GM12878 (cell line): ENCODE measurements at regions not wholly inside any gene's neighbourhood (a gene's known extent, or its start where the extent isn't known, plus 50 kb on each side); places are given as distances from the start of the nearest gene placed in this dataset.

Experiments
- ATAC-seq: fragments of 200-7000 bp; cut with Tn5 transposase; 3 replicates; pipeline ENCODE4 v1.9.1; 2020; ENCODE audit warnings: mild to moderate bottlenecking, moderate library complexity
- BruUV-seq: library from RNA; stranded (reverse); fragments of 400-500 nt; replicated peaks from 2 replicates; lab custom pipeline; 2021; lab: Mats Ljungman, UMichigan
- CTCF ChIA-PET: fragments of 300-600 bp; sonication (Branson Sonifier 250); formaldehyde crosslinking; extraction: SDS; loops from one replicate; lab custom pipeline; 2021; ENCODE audit warnings: inconsistent platforms; lab: Yijun Ruan, JAX
- POLR2A ChIA-PET: fragments of 350-600 bp; formaldehyde crosslinking; extraction: SDS; loops from one replicate; lab custom pipeline; 2021; ENCODE audit warnings: inconsistent platforms; lab: Charles Lee
- RAD21 ChIA-PET: fragments of 300-600 bp; sonication (Branson Sonifier 250); formaldehyde crosslinking; loops from one replicate; lab custom pipeline; 2023; ENCODE audit warnings: antibody characterized with exemption; ENCODE audit not compliant: unreplicated experiment; lab: Charles Lee
- SMC1A ChIA-PET: fragments of 300-600 bp; sonication (Branson Sonifier 250); formaldehyde crosslinking; loops from one replicate; lab custom pipeline; 2023; ENCODE audit not compliant: unreplicated experiment, uncharacterized antibody; lab: Charles Lee
- DNase-seq: peaks from one replicate; pipeline ENCODE4 v3.0.0-alpha.2; 2011; ENCODE audit warnings: low read depth, low spot score
- FAIRE-seq: peaks from 3 replicates; lab custom pipeline; 2011; peaks lifted over from hg19 to GRCh38; lab: Jason Lieb, UNC
- H2AFZ ChIP-seq: 2 replicates; pipeline ENCODE4 v1.6.0; 2011; ENCODE audit warnings: low read depth, low read length, control low read depth; ENCODE audit not compliant: control insufficient read depth
- H3K27ac ChIP-seq: 2 replicates; pipeline ENCODE4 v1.5.1; 2011; ENCODE audit warnings: control low read depth; ENCODE audit not compliant: control insufficient read depth, insufficient read depth
- H3K27me3 ChIP-seq, 2 experiments: replicated peaks in 1 of 2; 2 replicates each; pipeline versions ENCODE4 v1.6.0 to v1.6.1; 2011; ENCODE audit warnings: low read length in 1 of 2; ENCODE audit not compliant: control insufficient read depth in 2 of 2, insufficient read depth in 2 of 2
- H3K36me3 ChIP-seq, 2 experiments: 2 replicates each; pipeline ENCODE4 v1.5.1; 2011; ENCODE audit warnings: low read length in 1 of 2; ENCODE audit not compliant: control insufficient read depth in 2 of 2, insufficient read depth in 2 of 2
- H3K4me1 ChIP-seq: 2 replicates; pipeline ENCODE4 v1.6.1; 2011; ENCODE audit warnings: mild to moderate bottlenecking, low read length, moderate library complexity, mixed read lengths; ENCODE audit not compliant: control insufficient read depth, insufficient read depth
- H3K4me2 ChIP-seq: 2 replicates; pipeline ENCODE4 v1.6.0; 2011; ENCODE audit warnings: control low read depth; ENCODE audit not compliant: control insufficient read depth, insufficient read depth
- H3K4me3 ChIP-seq: fragments of 200-600 bp; sonication (generic); 2 replicates; pipeline ENCODE4 v1.5.1; 2016
- H3K79me2 ChIP-seq: 2 replicates; pipeline ENCODE4 v1.6.0; 2011; ENCODE audit warnings: low read length; ENCODE audit not compliant: control insufficient read depth, insufficient read depth
- H3K9ac ChIP-seq: 2 replicates; pipeline ENCODE4 v1.8.0; 2011; ENCODE audit warnings: low read length, control low read depth, mixed read lengths; ENCODE audit not compliant: control insufficient read depth, insufficient read depth
- H3K9me3 ChIP-seq: replicated peaks from 3 replicates; pipeline ENCODE4 v1.5.1; 2011; ENCODE audit warnings: mild to moderate bottlenecking, low read length; ENCODE audit not compliant: control insufficient read depth, insufficient read depth
- H4K20me1 ChIP-seq: 2 replicates; pipeline ENCODE4 v1.6.0; 2011; ENCODE audit not compliant: control insufficient read depth, insufficient read depth
- CHD2 ChIP-seq: IDR thresholded peaks from 2 replicates; pipeline ENCODE4 v1.6.1; 2011; ENCODE audit warnings: low read depth, low read length, improper control_type of control experiment, borderline replicate concordance
- IKZF2 ChIP-seq, 2 experiments: fragments of 450-650 bp; IDR thresholded peaks; 2 replicates each; pipeline ENCODE4 v1.6.1; 2017; ENCODE audit warnings: mild to moderate bottlenecking in 2 of 2, moderate library complexity in 2 of 2
- RAD51 ChIP-seq: fragments of 450-650 bp; IDR thresholded peaks from 2 replicates; pipeline ENCODE4 v1.6.1; 2016; ENCODE audit warnings: moderate library complexity, mild to moderate bottlenecking, inconsistent platforms
- RBBP5 ChIP-seq: fragments of 200-600 bp; sonication (generic); conservative IDR thresholded peaks from 2 replicates; pipeline ENCODE4 v1.6.1; 2016
- SREBF2 ChIP-seq: IDR thresholded peaks from 2 replicates; pipeline ENCODE4 v1.6.1; 2012; ENCODE audit warnings: mild to moderate bottlenecking, low read length
- ZNF274 ChIP-seq: IDR thresholded peaks from one replicate; pipeline ENCODE4 v1.8.0; 2011; ENCODE audit not compliant: insufficient read length, insufficient read depth
- WGBS: methylation state at CpG from one replicate; pipeline ENCODE4 v1.1.6; 2016; ENCODE audit warnings: low lambda C conversion rate; ENCODE audit not compliant: insufficient replicate concordance, insufficient coverage; ENCODE audit errors: missing lambda C conversion rate; 5-methylcytosine and 5-hydroxymethylcytosine counted together
- in situ Hi-C: fragments of 300-500 bp; cut with MboI; formaldehyde crosslinking; loops from 9 replicates; pipeline ENCODE4 v1.14.3; 2018; ENCODE audit warnings: mixed read lengths
- intact Hi-C: fragments of 100-400 bp; cut with micrococcal nuclease; formaldehyde crosslinking; loops from one replicate; pipeline ENCODE4 v1.14.2; 2022; ENCODE audit not compliant: unreplicated experiment

GRCh38 chr14:34129927-34130552 lies 179.2 kb upstream of the EGLN3 start:
- TF ChIP-seq RAD51 (peak; percentile 28; the same call in 1 of the 2 replicates), SREBF2 (no peak)
- ChIA-PET POLR2A (interaction anchor here (0.5 kb wide), 1 partner anchor 260 kb away, joined by 5 read pairs; no protein-coding TSS in a partner anchor), RAD21 (no interaction called here), SMC1A (interaction anchor here (1.8 kb wide), 1 partner anchor 16 kb away, joined by 3 read pairs; no protein-coding TSS in a partner anchor), CTCF (no interaction called here)
- in situ Hi-C loops: no loop called here
- DNase-seq (no peak), ATAC-seq (no peak), FAIRE-seq (no peak)
- no peak overlapping the region for H3K4me3 ChIP-seq
- H3K27ac ChIP-seq: no peak overlapping the region
- H4K20me1 ChIP-seq: no peaks in the 10 kb centered on the region
- H3K4me2 ChIP-seq: no peak overlapping the region
- no TSS peak for BruUV-seq
- H3K4me1 ChIP-seq: no peaks in the 10 kb centered on the region
- WGBS: 27% methylated on average over 7 of the region's 7 CpGs
- no peaks in the 10 kb centered on the region for H3K36me3 ChIP-seq
- no peak overlapping the region for H3K9ac ChIP-seq
- no peaks in the 10 kb centered on the region for H3K9me3 ChIP-seq
- no peaks in the 10 kb centered on the region for H3K27me3 ChIP-seq
- H2AFZ ChIP-seq: no peak overlapping the region
- H3K79me2 ChIP-seq: no peaks in the 10 kb centered on the region
- intact Hi-C loops: no loop called here

GRCh38 chr14:34128665-34129064 lies 177.8 kb upstream of the EGLN3 start:
- Histone ChIP-seq H3K4me2 (no peak overlapping the region), H4K20me1 (no peaks in the 10 kb centered on the region), H3K4me1 (no peaks in the 10 kb centered on the region), H3K79me2 (no peaks in the 10 kb centered on the region), H3K27ac (no peak overlapping the region), H3K36me3 (no peaks in the 10 kb centered on the region), H3K27me3 (no peaks in the 10 kb centered on the region; a peak in 1 of 4 replicates), H2AFZ (no peak overlapping the region), H3K9ac (no peak overlapping the region), H3K4me3 (no peak overlapping the region), H3K9me3 (no peaks in the 10 kb centered on the region)
- ChIA-PET CTCF (interaction anchor here (0.8 to 3.0 kb wide), 2 partner anchors 8 to 31 kb away, joined by 3 to 13 read pairs; no protein-coding TSS in a partner anchor), SMC1A (interaction anchor here (0.7 to 2.4 kb wide), 3 partner anchors 52 to 280 kb away, joined by 3 to 7 read pairs (median 3); no protein-coding TSS in a partner anchor), POLR2A (no interaction called here), RAD21 (interaction anchor here (0.6 to 1.4 kb wide), 5 partner anchors 10 to 281 kb away, joined by 3 to 5 read pairs (median 3); no protein-coding TSS in a partner anchor)
- intact Hi-C loops (no loop called here), in situ Hi-C loops (no loop called here)
- BruUV-seq: no TSS peak
- FAIRE-seq (no peak), DNase-seq (no peak), ATAC-seq (no peak)
- WGBS: 61% methylated on average over 9 of the region's 9 CpGs
- TF ChIP-seq ZNF274 (no peak), RBBP5 (no peak), CHD2 (no peak), IKZF2 (IDR thresholded peaks at IDR 0.05) (no peak)
